Fibroblast of lung (primary cell): ENCODE measurements at regions not wholly inside any gene's neighbourhood (a gene's known extent, or its start where the extent isn't known, plus 50 kb on each side); places are given as distances from the start of the nearest gene placed in this dataset.

Source experiments
- CTCF ChIP-seq, 2 donors: IDR thresholded peaks in 1 of 2; conservative IDR thresholded peaks in 1 of 2; 1 replicate in 1 of 2; 2 replicates in 1 of 2; pipeline ENCODE4 v1.5.1; 2011 to 2012; ENCODE audit warnings: low read length in 2 of 2, control low read depth in 1 of 2, inconsistent platforms in 1 of 2, low read depth in 1 of 2, mild to moderate bottlenecking in 1 of 2
- EZH2 ChIP-seq: IDR thresholded peaks from 2 replicates; pipeline ENCODE4 v1.5.1; 2012; ENCODE audit warnings: low read length, control low read depth, mild to moderate bottlenecking; ENCODE audit errors: missing control alignments

- no peak for TF ChIP-seq EZH2
- TF ChIP-seq CTCF (conservative IDR thresholded peaks at IDR 0.05 in 1 of 2, IDR thresholded peaks at IDR 0.05 in 1 of 2; ENCODE audit: low read depth in 1 of 2, low read length in 2 of 2) = no peak
These were observed 238.4 kb downstream of the PLA2G4A start for GRCh38 chr1:187067160-187067559.
